ENCODE measurements at regions not wholly inside any gene's neighbourhood (a gene's known extent, or its start where the extent isn't known, plus 50 kb on each side); places are given as distances from the start of the nearest gene placed in this dataset.
"Not testable (repeated sequence)": the region's sequence is repeated elsewhere in the genome, so short reads cannot be mapped to it uniquely, and the experiment has no call there.

GRCh38 chr14:48697362-48697761, 888.8 kb downstream of the RPS29 start:
- not testable (repeated sequence) for TF ChIP-seq CTCF (IDR thresholded peaks at IDR 0.05); REST (IDR thresholded peaks at IDR 0.05; ENCODE audit: low read depth, low read length); EP300 (IDR thresholded peaks at IDR 0.05; ENCODE audit: borderline replicate concordance in 1 of 2, low read depth in 1 of 2, low read length in 1 of 2); USF2 (IDR thresholded peaks at IDR 0.05; ENCODE audit: borderline replicate concordance, low read depth, low read length); YY1 (IDR thresholded peaks at IDR 0.05; ENCODE audit: low read depth); ZBTB33 (IDR thresholded peaks at IDR 0.05; ENCODE audit: borderline replicate concordance, low read depth); POLR2AphosphoS5 (IDR thresholded peaks at IDR 0.05; ENCODE audit: low read depth, low read length); NRF1 (IDR thresholded peaks at IDR 0.05; ENCODE audit: low read depth, low read length); CHD2 (IDR thresholded peaks at IDR 0.05; ENCODE audit: low read length, partially characterized antibody); GABPA (IDR thresholded peaks at IDR 0.05; ENCODE audit: low read depth); SIN3A (IDR thresholded peaks at IDR 0.05; ENCODE audit: borderline replicate concordance, low read depth, low read length)

Data from SK-N-SH (cell line).